ENCODE measurements at regions not wholly inside any gene's neighbourhood (a gene's known extent, or its start where the extent isn't known, plus 50 kb on each side); places are given as distances from the start of the nearest gene placed in this dataset.
"Not testable (repeated sequence)": the region's sequence is repeated elsewhere in the genome, so short reads cannot be mapped to it uniquely, and the experiment has no call there.

GRCh38 chr4:104649631-104650030 lies 154.9 kb upstream of the CXXC4 start:
- Histone ChIP-seq H3F3A (ENCODE audit: low read depth) (no peaks in the 10 kb centered on the region), H4K20me1 (ENCODE audit: insufficient read depth, low read length, poor library complexity, severe bottlenecking) (no peaks in the 10 kb centered on the region), H2AFZ (ENCODE audit: low read length) (no peak overlapping the region), H3K79me2 (ENCODE audit: insufficient read depth, low read length) (no peaks in the 10 kb centered on the region), H3K4me3 (ENCODE audit: low read length, poor library complexity, severe bottlenecking) (no peak overlapping the region), H3K4me1 (ENCODE audit: insufficient read depth, low read length, poor library complexity, severe bottlenecking) (no peaks in the 10 kb centered on the region), H3K9me2 (replicated peaks; ENCODE audit: low read depth, low read length) (no peaks in the 10 kb centered on the region), H3K36me3 (ENCODE audit: insufficient read depth, low read length) (no peaks in the 10 kb centered on the region), H3K4me2 (ENCODE audit: low read depth, low read length, poor library complexity, severe bottlenecking) (no peak overlapping the region), H3K9me3 (ENCODE audit: insufficient read depth, low read depth, low read length) (0 out of 2 replicates have a peak, but pooled peaks cover 2% of the 10 kb centered on the region), H3K27me3 (ENCODE audit: insufficient read depth, low read length, poor library complexity, severe bottlenecking) (no peaks in the 10 kb centered on the region), H3K9ac (ENCODE audit: low read depth, low read length, poor library complexity, severe bottlenecking) (no peak overlapping the region)
- TF ChIP-seq CTCF (conservative IDR thresholded peaks at IDR 0.05; ENCODE audit: low read length) (no peak), EZH2phosphoT487 (IDR thresholded peaks at IDR 0.05; ENCODE audit: borderline replicate concordance) (no peak)

- H3K36me3 ChIP-seq (ENCODE audit: insufficient read depth, low read length); H2AFZ ChIP-seq (ENCODE audit: low read length); H3K9me3 ChIP-seq (ENCODE audit: insufficient read depth, low read depth, low read length); H3F3A ChIP-seq (ENCODE audit: low read depth); H4K20me1 ChIP-seq (ENCODE audit: insufficient read depth, low read length, poor library complexity, severe bottlenecking); H3K79me2 ChIP-seq (ENCODE audit: insufficient read depth, low read length); H3K4me3 ChIP-seq (ENCODE audit: low read length, poor library complexity, severe bottlenecking); H3K27me3 ChIP-seq (ENCODE audit: insufficient read depth, low read length, poor library complexity, severe bottlenecking); H3K9ac ChIP-seq (ENCODE audit: low read depth, low read length, poor library complexity, severe bottlenecking); H3K4me2 ChIP-seq (ENCODE audit: low read depth, low read length, poor library complexity, severe bottlenecking); H3K9me2 ChIP-seq (replicated peaks; ENCODE audit: low read depth, low read length); H3K4me1 ChIP-seq (ENCODE audit: insufficient read depth, low read length, poor library complexity, severe bottlenecking): not testable (repeated sequence)
Observed at GRCh38 chr4:104662269-104662668, 167.6 kb upstream of the CXXC4 start.

GRCh38 chr4:104677116-104677515 lies 182.4 kb upstream of the CXXC4 start:
- H3K36me3 ChIP-seq (ENCODE audit: insufficient read depth, low read length): no peaks in the 10 kb centered on the region
- no peaks in the 10 kb centered on the region for H3K4me1 ChIP-seq (ENCODE audit: insufficient read depth, low read length, poor library complexity, severe bottlenecking)
- no peaks in the 10 kb centered on the region for H3K9me2 ChIP-seq (replicated peaks; ENCODE audit: low read depth, low read length)
- H3K4me3 ChIP-seq (ENCODE audit: low read length, poor library complexity, severe bottlenecking): no peak overlapping the region
- no peaks in the 10 kb centered on the region for H3K27me3 ChIP-seq (ENCODE audit: insufficient read depth, low read length, poor library complexity, severe bottlenecking)
- no peak overlapping the region for H3K9ac ChIP-seq (ENCODE audit: low read depth, low read length, poor library complexity, severe bottlenecking)
- H3F3A ChIP-seq (ENCODE audit: low read depth): no peaks in the 10 kb centered on the region
- no peaks in the 10 kb centered on the region for H3K9me3 ChIP-seq (ENCODE audit: insufficient read depth, low read depth, low read length)
- no peaks in the 10 kb centered on the region for H3K79me2 ChIP-seq (ENCODE audit: insufficient read depth, low read length)
- H3K4me2 ChIP-seq (ENCODE audit: low read depth, low read length, poor library complexity, severe bottlenecking): no peak overlapping the region
- no peaks in the 10 kb centered on the region for H4K20me1 ChIP-seq (ENCODE audit: insufficient read depth, low read length, poor library complexity, severe bottlenecking)
- H2AFZ ChIP-seq (ENCODE audit: low read length): no peak overlapping the region
- TF ChIP-seq EZH2phosphoT487 (IDR thresholded peaks at IDR 0.05; ENCODE audit: borderline replicate concordance) (no peak), CTCF (conservative IDR thresholded peaks at IDR 0.05; ENCODE audit: low read length) (no peak)

GRCh38 chr4:104682311-104682710 lies 187.6 kb upstream of the CXXC4 start:
- no peak overlapping the region for H2AFZ ChIP-seq (ENCODE audit: low read length)
- no peaks in the 10 kb centered on the region for H3K9me3 ChIP-seq (ENCODE audit: insufficient read depth, low read depth, low read length)
- no peaks in the 10 kb centered on the region for H3K79me2 ChIP-seq (ENCODE audit: insufficient read depth, low read length)
- no peak overlapping the region for H3K9ac ChIP-seq (ENCODE audit: low read depth, low read length, poor library complexity, severe bottlenecking)
- no peaks in the 10 kb centered on the region for H4K20me1 ChIP-seq (ENCODE audit: insufficient read depth, low read length, poor library complexity, severe bottlenecking)
- H3K4me1 ChIP-seq (ENCODE audit: insufficient read depth, low read length, poor library complexity, severe bottlenecking): no peaks in the 10 kb centered on the region
- H3K36me3 ChIP-seq (ENCODE audit: insufficient read depth, low read length): no peaks in the 10 kb centered on the region
- H3K27me3 ChIP-seq (ENCODE audit: insufficient read depth, low read length, poor library complexity, severe bottlenecking): no peaks in the 10 kb centered on the region
- H3K4me3 ChIP-seq (ENCODE audit: low read length, poor library complexity, severe bottlenecking): no peak overlapping the region
- H3F3A ChIP-seq (ENCODE audit: low read depth): no peaks in the 10 kb centered on the region
- no peak for TF ChIP-seq CTCF (conservative IDR thresholded peaks at IDR 0.05; ENCODE audit: low read length)
- no peak overlapping the region for H3K4me2 ChIP-seq (ENCODE audit: low read depth, low read length, poor library complexity, severe bottlenecking)
- no peaks in the 10 kb centered on the region for H3K9me2 ChIP-seq (replicated peaks; ENCODE audit: low read depth, low read length)

Measured in Loucy (cell line).